Stimulated activated CD4-positive, alpha-beta T cell treated with anti-CD3 and anti-CD28 coated beads, TNF-alpha, amount 100 ng/mL, for 24 hours (primary cell): ENCODE measurements at regions not wholly inside any gene's neighbourhood (a gene's known extent, or its start where the extent isn't known, plus 50 kb on each side); places are given as distances from the start of the nearest gene placed in this dataset.

ENCODE experiments used
- DNase-seq, 3 experiments: peaks; one replicate each; pipeline ENCODE4 v3.0.0-alpha.2; 2020; ENCODE audit warnings: low read depth in 3 of 3

DNA sequence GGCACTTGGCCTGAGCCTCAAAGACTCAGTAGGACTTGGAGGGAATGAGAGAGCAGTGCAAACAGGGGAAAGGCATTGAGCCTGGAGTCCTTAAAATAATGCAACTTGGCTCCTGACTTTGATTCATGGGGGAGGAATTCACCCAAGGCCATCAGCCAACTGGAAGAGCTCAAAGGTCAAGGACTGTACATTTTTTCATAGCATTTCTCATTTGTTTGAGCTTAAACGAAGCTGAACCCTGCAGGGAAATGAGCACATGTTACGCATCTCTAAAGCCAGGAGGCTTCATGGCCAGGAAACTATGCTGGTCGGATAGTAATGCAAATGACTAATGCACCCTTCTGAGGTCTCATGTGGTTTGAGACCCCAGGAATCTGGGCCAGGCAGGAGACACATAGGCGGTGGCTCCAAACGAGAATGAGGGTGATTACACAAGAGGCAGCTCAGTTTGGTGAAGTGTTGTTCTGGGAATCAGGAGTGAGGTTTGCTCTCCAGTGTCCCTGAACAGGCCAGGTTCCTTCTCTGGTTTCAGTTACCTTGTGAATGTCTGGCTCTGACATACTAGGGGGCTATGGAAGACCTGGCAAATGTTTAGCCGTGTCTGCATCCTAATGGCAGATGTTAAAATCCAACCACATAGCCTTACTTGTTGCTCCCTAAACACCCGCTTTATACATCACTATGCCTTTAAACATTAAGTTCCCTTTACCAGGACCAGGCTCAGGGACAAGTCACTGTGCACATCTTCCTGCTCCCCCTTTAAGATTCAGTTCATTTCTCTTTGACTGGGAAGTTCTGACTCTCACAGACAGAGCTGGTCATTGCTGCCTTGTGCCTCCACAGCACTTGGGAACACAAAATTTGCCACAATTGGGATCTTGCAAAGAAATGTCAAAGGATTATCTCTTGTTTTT, 503.9 kb upstream of the USP24 start:
- no peak for DNase-seq

GRCh38 chr1:55717111-55717510, 501.9 kb upstream of the USP24 start:
- no peak for DNase-seq

DNA sequence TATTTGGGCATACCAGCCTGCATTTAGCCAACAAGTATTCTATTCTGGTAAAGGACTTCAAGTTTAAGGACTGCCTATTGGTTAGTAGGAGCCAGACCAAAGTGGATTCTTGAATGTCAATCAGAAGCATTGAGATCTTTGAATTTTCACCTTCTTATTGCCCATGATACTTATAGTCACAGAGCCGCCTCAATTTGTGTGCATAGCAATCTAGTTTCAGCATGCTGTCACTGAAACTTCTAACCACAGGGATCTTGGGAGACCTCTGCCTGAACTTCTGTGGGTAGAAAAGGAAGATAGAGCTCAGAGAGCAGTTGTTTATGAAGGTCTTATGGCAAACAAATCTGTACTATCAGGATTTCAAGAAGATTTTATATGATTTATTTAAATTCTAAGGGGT, 501.4 kb upstream of the USP24 start:
- DNase-seq = no peak

- DNase-seq = no peak
Observed at GRCh38 chr1:55716151-55716550, 501.0 kb upstream of the USP24 start.

- DNase-seq = no peak
Observed at GRCh38 chr1:55714230-55714629, 499.1 kb upstream of the USP24 start.

DNA sequence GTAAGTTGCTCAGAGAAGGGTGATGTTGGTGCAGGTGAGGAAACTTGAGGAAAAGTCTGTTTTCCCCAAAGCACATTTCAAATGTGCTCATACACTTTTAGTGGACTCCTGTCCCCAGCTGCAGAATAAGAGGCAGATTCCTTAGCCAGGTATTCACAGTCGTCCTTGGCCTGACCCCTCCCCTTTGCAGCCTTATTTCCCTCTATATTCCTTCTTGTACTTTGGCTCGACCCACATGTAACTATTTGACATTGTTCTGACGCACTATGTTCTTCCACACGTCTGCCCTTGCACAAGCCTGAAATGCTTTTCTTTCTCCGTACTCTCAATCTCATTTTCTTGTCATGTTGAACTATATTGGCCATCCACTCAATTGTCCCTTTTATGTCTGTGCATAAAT, 498.4 kb upstream of the USP24 start:
- DNase-seq = no peak

DNA sequence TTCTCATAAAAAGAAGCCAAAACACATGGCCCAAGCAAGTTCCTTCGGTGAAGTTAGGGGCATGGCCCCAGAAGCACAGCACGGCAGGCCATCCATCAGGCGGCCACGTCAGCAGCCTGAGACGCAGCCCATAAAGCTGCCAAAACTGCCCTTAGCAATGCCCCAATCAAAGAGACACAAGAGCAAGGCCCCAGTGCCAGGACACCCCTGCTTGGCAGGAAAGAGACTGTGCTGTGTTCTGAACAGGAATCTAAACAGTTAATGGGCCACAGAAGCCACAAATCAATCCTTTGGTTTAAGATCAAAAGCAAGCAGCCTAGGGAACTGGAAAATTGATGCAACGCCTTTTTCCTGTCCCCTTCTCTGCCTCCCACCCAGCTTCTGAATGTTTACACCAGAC, 497.0 kb upstream of the USP24 start:
- no peak for DNase-seq

- DNase-seq = no peak
Observed at GRCh38 chr1:55708781-55709180, 493.6 kb upstream of the USP24 start.

DNA sequence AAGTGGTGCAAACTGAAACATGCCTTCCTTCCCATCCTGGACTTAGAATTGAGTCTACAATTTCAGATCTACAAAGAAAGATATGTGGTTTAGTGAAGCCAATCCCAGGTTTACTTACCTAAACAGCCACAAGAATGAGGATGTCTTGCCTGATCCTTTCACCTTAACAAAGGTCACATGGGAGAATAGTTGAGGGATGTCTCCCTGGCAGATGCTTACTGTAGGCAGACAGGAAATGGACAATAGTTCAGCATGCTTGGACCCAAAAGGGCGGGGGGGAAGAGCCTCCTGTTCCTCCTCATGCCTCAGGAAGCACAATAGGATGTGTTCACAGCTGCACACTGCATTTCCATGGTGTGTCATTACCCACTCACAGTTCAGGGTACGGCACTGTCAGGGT, 492.7 kb upstream of the USP24 start:
- DNase-seq = no peak

GRCh38 chr1:55707196-55707595, 492.0 kb upstream of the USP24 start:
- DNase-seq = no peak

- DNase-seq = no peak
Observed at GRCh38 chr1:55706397-55706796, 491.2 kb upstream of the USP24 start.

DNA sequence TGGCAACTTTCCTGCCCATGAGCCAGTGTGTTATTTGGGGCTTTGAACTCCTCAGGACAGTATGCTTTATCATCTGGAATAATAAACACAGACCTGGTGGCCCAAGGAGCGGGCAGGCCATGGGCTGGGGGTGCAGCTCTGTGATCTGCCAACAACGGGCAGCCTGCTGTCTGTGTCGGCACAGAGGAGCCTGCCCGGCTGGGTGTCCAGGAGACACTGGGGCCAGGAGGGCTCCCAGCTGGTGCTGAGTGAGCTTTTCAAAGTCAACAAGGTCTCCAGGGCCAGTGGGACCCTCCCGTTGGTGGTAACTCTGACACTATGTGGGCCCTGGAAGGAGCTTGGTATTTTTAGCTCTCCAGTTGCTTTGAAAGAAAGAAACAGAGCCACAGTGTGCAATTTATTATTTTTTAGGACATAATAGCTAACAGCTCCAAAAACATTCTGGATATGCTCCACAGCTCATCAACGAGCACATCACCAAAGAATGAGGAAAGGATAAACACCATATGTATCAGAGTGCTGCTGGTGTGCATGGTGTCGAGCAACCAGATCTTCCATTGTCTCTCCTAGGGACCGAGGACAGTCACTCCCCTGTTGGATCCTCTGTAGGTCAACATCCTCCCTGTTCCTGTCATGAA, 488.7 kb upstream of the USP24 start:
- no peak for DNase-seq

DNA sequence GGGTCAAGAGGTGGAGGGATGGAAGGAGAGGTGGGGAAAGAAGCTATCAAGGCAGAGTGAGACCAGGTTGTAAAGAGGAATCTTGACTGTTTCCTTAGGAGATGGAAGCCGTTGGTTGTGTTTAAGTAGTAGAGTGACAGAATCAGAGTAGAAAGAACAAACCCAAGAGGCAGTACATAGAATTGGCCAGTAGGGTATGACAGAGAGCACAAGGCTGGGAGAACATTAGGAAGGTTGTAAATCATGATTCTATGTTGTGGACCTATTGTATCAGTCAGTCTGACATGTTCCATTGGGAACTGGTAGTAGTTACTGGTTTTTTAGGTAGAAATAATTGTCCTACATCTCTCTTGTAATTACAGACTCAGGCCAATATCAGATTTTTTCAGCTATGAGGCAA, 486.9 kb upstream of the USP24 start:
- no peak for DNase-seq

DNA sequence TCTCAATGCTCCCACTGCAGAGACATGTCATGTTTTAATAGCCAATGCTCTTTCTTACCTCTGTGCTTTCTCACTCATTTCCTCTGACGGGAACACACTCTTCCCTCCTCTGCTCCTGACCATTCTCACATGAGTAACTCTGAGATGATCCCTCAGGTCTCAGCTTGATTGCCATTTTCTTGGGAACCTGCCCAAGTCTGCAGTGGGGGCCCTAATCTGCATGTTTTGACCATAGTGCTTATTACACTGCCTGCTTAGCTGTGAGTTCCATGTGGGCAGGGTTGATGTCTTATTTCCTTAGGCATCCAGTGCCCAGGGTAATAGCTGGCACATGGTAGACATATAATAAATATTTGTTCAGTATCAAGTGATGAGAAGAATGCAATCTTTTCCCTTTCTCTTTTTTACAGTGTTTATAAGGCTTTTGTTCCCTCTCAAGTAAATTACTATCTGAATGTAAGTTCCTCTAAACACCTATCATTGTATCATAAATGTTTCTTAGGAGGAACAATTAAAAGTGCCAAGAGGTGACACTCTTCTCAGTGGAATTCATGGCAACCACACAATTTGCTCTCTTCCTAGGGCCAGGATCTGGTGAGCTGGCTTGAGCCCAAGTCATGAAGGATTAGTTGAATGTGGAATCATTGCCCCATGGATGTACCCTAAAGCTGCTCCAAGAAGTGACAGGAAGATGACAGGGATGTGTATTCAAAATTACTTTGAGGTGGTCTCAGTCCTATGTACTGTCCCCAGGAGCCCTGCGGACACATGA, 485.4 kb upstream of the USP24 start:
- no peak for DNase-seq

- no peak for DNase-seq
Observed at GRCh38 chr1:55699228-55699627, 484.1 kb upstream of the USP24 start.

GRCh38 chr1:55697997-55698535, 482.9 kb upstream of the USP24 start:
- DNase-seq = no peak

GRCh38 chr1:55696891-55697290, 481.7 kb upstream of the USP24 start:
- DNase-seq = no peak

- no peak for DNase-seq
Observed at GRCh38 chr1:55696181-55696754, 481.1 kb upstream of the USP24 start.

DNA sequence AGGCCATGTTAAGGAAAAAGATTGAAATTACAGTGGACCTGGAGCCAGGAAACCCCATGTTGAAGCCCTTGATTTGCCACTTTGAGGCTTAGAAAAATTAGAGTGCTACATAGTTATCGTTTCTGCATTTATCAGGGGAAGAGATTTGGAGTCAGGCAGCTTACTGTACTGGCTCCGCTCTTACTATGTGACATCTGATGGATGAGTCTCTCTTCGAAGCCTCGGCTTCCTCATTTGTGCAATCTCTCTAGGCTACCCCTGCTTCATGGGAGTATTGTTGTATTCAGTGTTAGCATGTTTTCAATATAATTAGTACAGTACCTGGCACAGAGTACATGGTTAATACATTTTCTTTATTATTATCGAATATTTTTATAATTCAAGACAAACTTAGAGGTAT, 480.4 kb upstream of the USP24 start:
- no peak for DNase-seq

DNA sequence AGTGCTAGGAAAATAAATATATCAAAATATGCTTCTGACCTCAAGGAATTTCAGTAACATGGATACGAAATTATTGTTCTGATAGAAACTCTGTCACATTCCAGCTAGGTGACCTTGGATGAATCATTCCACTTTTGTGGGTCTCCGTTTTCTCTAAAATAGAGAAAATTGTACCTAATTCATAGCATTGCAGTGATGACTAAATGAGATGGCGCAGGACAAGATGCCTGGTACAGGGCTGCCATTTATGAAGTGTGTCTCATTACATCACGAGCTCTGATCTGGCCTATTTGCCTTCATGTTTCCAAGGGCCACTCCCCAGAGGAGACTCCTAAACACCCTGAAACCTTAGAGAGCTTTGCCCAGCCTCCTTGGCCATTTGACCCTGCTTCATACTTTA, 480.0 kb upstream of the USP24 start:
- no peak for DNase-seq

DNA sequence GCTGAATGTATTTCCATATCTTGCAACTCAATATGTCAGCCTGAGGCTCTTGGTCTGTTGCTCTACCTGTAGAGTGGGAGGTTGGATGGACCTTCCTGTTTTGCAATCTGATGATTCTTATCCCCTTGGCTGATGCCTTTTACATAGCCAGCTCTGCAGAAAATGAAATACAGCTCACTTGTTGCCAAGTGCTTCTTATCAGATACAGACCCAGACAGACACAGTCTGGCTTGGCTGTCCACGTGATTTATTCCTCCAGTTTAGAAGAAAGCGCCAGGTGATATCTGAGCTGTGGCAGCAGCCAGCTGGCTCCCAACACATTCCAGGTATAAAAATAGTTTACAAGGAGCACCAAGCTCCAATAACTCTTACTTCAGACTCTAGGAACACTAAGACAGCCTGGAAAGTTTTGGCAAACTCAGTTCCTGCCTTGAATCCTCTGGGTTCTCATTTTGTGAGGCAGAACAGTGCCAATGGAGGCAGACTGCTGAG, 479.2 kb upstream of the USP24 start:
- DNase-seq = no peak

GRCh38 chr1:55692726-55693125, 477.6 kb upstream of the USP24 start:
- no peak for DNase-seq
